Mesenchymal stem cell (in vitro differentiated cells and primary cell): ENCODE measurements at regions not wholly inside any gene's neighbourhood (a gene's known extent, or its start where the extent isn't known, plus 50 kb on each side); places are given as distances from the start of the nearest gene placed in this dataset.

ENCODE experiments used
- DNase-seq: peaks from one replicate; pipeline ENCODE4 v3.0.0-alpha.2; 2013
- H2AFZ ChIP-seq: one replicate; pipeline ENCODE4 v1.6.1; 2013; ENCODE audit warnings: low read depth, mild to moderate bottlenecking, control low read depth, inconsistent platforms, low read length, moderate library complexity
- H2AK5ac ChIP-seq: 2 replicates; pipeline ENCODE4 v1.6.1; 2013; ENCODE audit warnings: low read length, moderate library complexity, mild to moderate bottlenecking, inconsistent platforms; ENCODE audit not compliant: severe bottlenecking
- H2BK120ac ChIP-seq: one replicate; pipeline ENCODE4 v1.6.1; 2013; ENCODE audit warnings: low read depth, mild to moderate bottlenecking, inconsistent platforms, low read length, moderate library complexity
- H2BK12ac ChIP-seq, 2 experiments: one replicate each; pipeline ENCODE4 v1.6.1; 2013; ENCODE audit warnings: inconsistent platforms in 2 of 2, low read length in 2 of 2, mild to moderate bottlenecking in 2 of 2, moderate library complexity in 2 of 2, control low read depth in 1 of 2
- H2BK15ac ChIP-seq: one replicate; pipeline ENCODE4 v1.6.1; 2013; ENCODE audit warnings: mild to moderate bottlenecking, low read depth, inconsistent platforms; ENCODE audit not compliant: poor library complexity, severe bottlenecking
- H2BK5ac ChIP-seq: 2 replicates; pipeline ENCODE4 v1.6.1; 2013; ENCODE audit warnings: low read depth, mild to moderate bottlenecking, low read length, control low read depth, inconsistent platforms; ENCODE audit not compliant: poor library complexity, severe bottlenecking
- H3K14ac ChIP-seq, 2 experiments: one replicate each; pipeline ENCODE4 v1.6.1; 2013; ENCODE audit warnings: inconsistent platforms in 2 of 2, low read length in 2 of 2, control low read depth in 1 of 2, mild to moderate bottlenecking in 1 of 2, moderate library complexity in 1 of 2
- H3K18ac ChIP-seq, 2 experiments: one replicate each; pipeline ENCODE4 v1.6.1; 2013; ENCODE audit warnings: inconsistent platforms in 2 of 2, low read length in 2 of 2, control low read depth in 1 of 2, low read depth in 1 of 2, mild to moderate bottlenecking in 1 of 2
- H3K23ac ChIP-seq, 2 experiments: one replicate each; pipeline ENCODE4 v1.6.1; 2013; ENCODE audit warnings: inconsistent platforms in 2 of 2, low read length in 2 of 2, mild to moderate bottlenecking in 2 of 2, moderate library complexity in 2 of 2, control low read depth in 1 of 2
- H3K27ac ChIP-seq: 2 replicates; pipeline ENCODE4 v1.5.1; 2013; ENCODE audit warnings: mild to moderate bottlenecking, moderate library complexity, low read length, control low read depth, inconsistent platforms; ENCODE audit not compliant: poor library complexity, severe bottlenecking
- H3K27me3 ChIP-seq, 2 experiments: 2 replicates each; pipeline versions ENCODE4 v1.6.1 to v1.7.0; 2013; ENCODE audit warnings: low read length in 2 of 2, mild to moderate bottlenecking in 2 of 2, moderate library complexity in 2 of 2, control low read depth in 1 of 2, inconsistent platforms in 1 of 2; ENCODE audit not compliant: control insufficient read depth in 1 of 2, insufficient read depth in 1 of 2
- H3K36me3 ChIP-seq, 2 experiments: 2 replicates each; pipeline versions ENCODE4 v1.6.1 to v1.7.0; 2013; ENCODE audit warnings: low read length in 2 of 2, control low read depth in 1 of 2, inconsistent platforms in 1 of 2, low read depth in 1 of 2, mild to moderate bottlenecking in 1 of 2; ENCODE audit not compliant: insufficient read depth in 2 of 2, control insufficient read depth in 1 of 2
- H3K4ac ChIP-seq, 2 experiments: one replicate each; pipeline ENCODE4 v1.6.1; 2013; ENCODE audit warnings: inconsistent platforms in 2 of 2, low read length in 2 of 2, mild to moderate bottlenecking in 2 of 2, moderate library complexity in 2 of 2, control low read depth in 1 of 2, low read depth in 1 of 2
- H3K4me1 ChIP-seq: 2 replicates; pipeline ENCODE4 v1.6.1; 2013; ENCODE audit warnings: low read depth, low read length, control low read depth; ENCODE audit not compliant: control insufficient read depth, insufficient read depth
- H3K4me2 ChIP-seq: 2 replicates; pipeline ENCODE4 v1.6.1; 2013; ENCODE audit warnings: low read length, mild to moderate bottlenecking, inconsistent platforms; ENCODE audit not compliant: poor library complexity, severe bottlenecking
- H3K4me3 ChIP-seq, 2 experiments: 2 replicates each; pipeline versions ENCODE4 v1.5.1 to v1.7.0; 2013; ENCODE audit warnings: low read length in 2 of 2, mild to moderate bottlenecking in 2 of 2, control low read depth in 1 of 2, low read depth in 1 of 2; ENCODE audit not compliant: insufficient read depth in 1 of 2
- H3K79me1 ChIP-seq: replicated peaks from 2 replicates; pipeline ENCODE4 v1.6.1; 2013; ENCODE audit warnings: mild to moderate bottlenecking, control low read depth, low read length, inconsistent platforms; ENCODE audit not compliant: poor library complexity, severe bottlenecking
- H3K9ac ChIP-seq: 2 replicates; pipeline ENCODE4 v1.7.0; 2013; ENCODE audit warnings: mild to moderate bottlenecking, low read length, moderate library complexity
- H3K9me3 ChIP-seq: 2 replicates; pipeline ENCODE4 v1.7.0; 2013; ENCODE audit warnings: mild to moderate bottlenecking, low read length; ENCODE audit not compliant: control insufficient read depth
- H4K8ac ChIP-seq: one replicate; pipeline ENCODE4 v1.6.1; 2013; ENCODE audit warnings: inconsistent platforms, mild to moderate bottlenecking, low read length, moderate library complexity
- H4K91ac ChIP-seq: one replicate; pipeline ENCODE4 v1.6.1; 2013; ENCODE audit warnings: mild to moderate bottlenecking, low read length, inconsistent platforms
- WGBS: methylation state at CpG from one replicate; pipeline ENCODE4 v1.1.7; 2013; ENCODE audit warnings: mixed read lengths; 5-methylcytosine and 5-hydroxymethylcytosine counted together

GRCh38 chr17:34456121-34456520 lies 93.1 kb upstream of the CCL1 start:
- Histone ChIP-seq H3K23ac (no peak overlapping the region), H3K4ac (no peak overlapping the region), H3K79me1 (no peaks in the 10 kb centered on the region), H3K27ac (no peak overlapping the region), H3K18ac (no peak overlapping the region), H3K14ac (no peak overlapping the region), H3K4me1 (no peaks in the 10 kb centered on the region), H2BK12ac (no peak overlapping the region), H3K4me2 (no peak overlapping the region), H2AFZ (no peak overlapping the region), H3K9me3 (no peaks in the 10 kb centered on the region), H2BK5ac (no peak overlapping the region), H3K27me3 (peaks cover 0 to 49% of the 10 kb centered on the region in 2 experiments), H2AK5ac (no peak overlapping the region), H3K36me3 (no peaks in the 10 kb centered on the region), H2BK15ac (no peak overlapping the region), H2BK120ac (no peak overlapping the region), H4K91ac (no peak overlapping the region), H4K8ac (no peak overlapping the region), H3K9ac (no peak overlapping the region), H3K4me3 (no peak overlapping the region)
- WGBS: 42% methylated on average over 2 of the region's 2 CpGs
- no peak for DNase-seq

GRCh38 chr17:34452769-34453168 lies 89.7 kb upstream of the CCL1 start:
- no peak overlapping the region for H3K14ac ChIP-seq
- no peak overlapping the region for H3K23ac ChIP-seq
- DNase-seq: no peak
- 62% methylated on average over 2 of the region's 2 CpGs for WGBS
- H2BK120ac ChIP-seq: no peak overlapping the region
- no peaks in the 10 kb centered on the region for H3K79me1 ChIP-seq
- no peak overlapping the region for H2BK12ac ChIP-seq
- H3K4me1 ChIP-seq: no peaks in the 10 kb centered on the region
- H3K4me3 ChIP-seq: no peak overlapping the region
- no peaks in the 10 kb centered on the region for H3K36me3 ChIP-seq
- H3K9me3 ChIP-seq: no peaks in the 10 kb centered on the region
- H3K18ac ChIP-seq: no peak overlapping the region
- no peak overlapping the region for H2AFZ ChIP-seq
- H3K4ac ChIP-seq: no peak overlapping the region
- no peak overlapping the region for H3K4me2 ChIP-seq
- no peak overlapping the region for H3K27ac ChIP-seq
- no peak overlapping the region for H2AK5ac ChIP-seq
- H4K91ac ChIP-seq: no peak overlapping the region
- no peak overlapping the region for H3K9ac ChIP-seq
- no peak overlapping the region for H2BK5ac ChIP-seq
- H2BK15ac ChIP-seq: no peak overlapping the region
- no peak overlapping the region for H4K8ac ChIP-seq
- peaks cover 0 to 45% of the 10 kb centered on the region in 2 experiments for H3K27me3 ChIP-seq

GRCh38 chr17:34451313-34451712 lies 88.3 kb upstream of the CCL1 start:
- no peak overlapping the region for H2BK12ac ChIP-seq
- no peak overlapping the region for H3K14ac ChIP-seq
- H2AK5ac ChIP-seq: no peak overlapping the region
- H2AFZ ChIP-seq: no peak overlapping the region
- no peak overlapping the region for H2BK120ac ChIP-seq
- H3K36me3 ChIP-seq: no peaks in the 10 kb centered on the region
- H3K9ac ChIP-seq: no peak overlapping the region
- H3K4me2 ChIP-seq: no peak overlapping the region
- WGBS: 96% methylated on average over 2 of the region's 2 CpGs
- no peak overlapping the region for H4K91ac ChIP-seq
- H3K27ac ChIP-seq: no peak overlapping the region
- H3K27me3 ChIP-seq: peaks cover 0 to 35% of the 10 kb centered on the region in 2 experiments
- H2BK5ac ChIP-seq: no peak overlapping the region
- H4K8ac ChIP-seq: no peak overlapping the region
- H3K4me1 ChIP-seq: no peaks in the 10 kb centered on the region
- DNase-seq: no peak
- H3K79me1 ChIP-seq: no peaks in the 10 kb centered on the region
- H3K4ac ChIP-seq: no peak overlapping the region
- no peak overlapping the region for H3K18ac ChIP-seq
- H3K4me3 ChIP-seq: no peak overlapping the region
- no peaks in the 10 kb centered on the region for H3K9me3 ChIP-seq
- H3K23ac ChIP-seq: no peak overlapping the region
- no peak overlapping the region for H2BK15ac ChIP-seq

GRCh38 chr17:34447406-34447805 lies 84.4 kb upstream of the CCL1 start:
- Histone ChIP-seq H2BK12ac (no peak overlapping the region), H4K8ac (no peak overlapping the region), H3K79me1 (no peaks in the 10 kb centered on the region), H2BK120ac (no peak overlapping the region), H3K9ac (no peak overlapping the region), H3K4me1 (no peaks in the 10 kb centered on the region), H2BK15ac (no peak overlapping the region), H2AK5ac (no peak overlapping the region), H3K27ac (no peak overlapping the region), H3K4me2 (no peak overlapping the region), H2AFZ (no peak overlapping the region), H3K4ac (no peak overlapping the region), H3K14ac (no peak overlapping the region), H3K27me3 (peaks cover 0 to 40% of the 10 kb centered on the region in 2 experiments), H4K91ac (no peak overlapping the region), H3K18ac (no peak overlapping the region), H3K23ac (no peak overlapping the region), H3K9me3 (no peaks in the 10 kb centered on the region), H2BK5ac (no peak overlapping the region), H3K4me3 (no peak overlapping the region), H3K36me3 (no peaks in the 10 kb centered on the region)
- DNase-seq: no peak
- WGBS: 57% methylated on average over 1 of the region's 3 CpGs
